Adipocyte (in vitro differentiated cells): ENCODE measurements at regions not wholly inside any gene's neighbourhood (a gene's known extent, or its start where the extent isn't known, plus 50 kb on each side); places are given as distances from the start of the nearest gene placed in this dataset.

ENCODE experiments used
- DNase-seq: peaks from one replicate; pipeline ENCODE4 v3.0.0-alpha.2; 2015; ENCODE audit warnings: low read depth
- H3K27me3 ChIP-seq: replicated peaks from 2 replicates; pipeline ENCODE4 v1.7.0; 2013; ENCODE audit warnings: mild to moderate bottlenecking, low read length, moderate library complexity; ENCODE audit not compliant: control insufficient read depth, insufficient read depth
- H3K36me3 ChIP-seq: 2 replicates; pipeline ENCODE4 v1.7.0; 2013; ENCODE audit warnings: low read length, mild to moderate bottlenecking, moderate library complexity; ENCODE audit not compliant: control insufficient read depth, insufficient read depth, severe bottlenecking
- H3K4me1 ChIP-seq: 2 replicates; pipeline ENCODE4 v1.7.0; 2013; ENCODE audit warnings: mild to moderate bottlenecking, low read length, moderate library complexity; ENCODE audit not compliant: control insufficient read depth, insufficient read depth
- H3K4me3 ChIP-seq: 2 replicates; pipeline ENCODE4 v1.7.0; 2013; ENCODE audit warnings: mild to moderate bottlenecking, low read length, moderate library complexity
- H3K9ac ChIP-seq: 2 replicates; pipeline ENCODE4 v1.7.0; 2013; ENCODE audit warnings: mild to moderate bottlenecking, low read length, moderate library complexity
- H3K9me3 ChIP-seq: 2 replicates; pipeline ENCODE4 v1.7.0; 2013; ENCODE audit warnings: mild to moderate bottlenecking, low read length, moderate library complexity; ENCODE audit not compliant: control insufficient read depth

GRCh38 chr4:1538941-1539772 is 132.9 kb upstream of the NKX1-1 start:
- H3K4me1 ChIP-seq: no peaks in the 10 kb centered on the region
- H3K4me3 ChIP-seq: no peak overlapping the region
- DNase-seq: no peak
- no peaks in the 10 kb centered on the region for H3K36me3 ChIP-seq
- no peaks in the 10 kb centered on the region for H3K9me3 ChIP-seq
- no peak overlapping the region for H3K9ac ChIP-seq
- H3K27me3 ChIP-seq: peaks cover 55% of the 10 kb centered on the region

GRCh38 chr4:1538096-1538410 is 131.8 kb upstream of the NKX1-1 start:
- Histone ChIP-seq H3K36me3 (no peaks in the 10 kb centered on the region), H3K9me3 (no peaks in the 10 kb centered on the region), H3K4me1 (no peaks in the 10 kb centered on the region), H3K4me3 (no peak overlapping the region), H3K27me3 (peaks cover 57% of the 10 kb centered on the region), H3K9ac (no peak overlapping the region)
- no peak for DNase-seq

- peaks cover 57% of the 10 kb centered on the region for H3K27me3 ChIP-seq
- H3K36me3 ChIP-seq: no peaks in the 10 kb centered on the region
- no peak for DNase-seq
- H3K9ac ChIP-seq: no peak overlapping the region
- no peaks in the 10 kb centered on the region for H3K4me1 ChIP-seq
- no peaks in the 10 kb centered on the region for H3K9me3 ChIP-seq
- H3K4me3 ChIP-seq: no peak overlapping the region
Observed at GRCh38 chr4:1537410-1538095, 131.3 kb upstream of the NKX1-1 start.

GRCh38 chr4:1536579-1537409 is 130.6 kb upstream of the NKX1-1 start:
- H3K36me3 ChIP-seq: no peaks in the 10 kb centered on the region
- no peaks in the 10 kb centered on the region for H3K4me1 ChIP-seq
- H3K27me3 ChIP-seq: peaks cover 52% of the 10 kb centered on the region
- no peak for DNase-seq
- no peak overlapping the region for H3K9ac ChIP-seq
- no peak overlapping the region for H3K4me3 ChIP-seq
- no peaks in the 10 kb centered on the region for H3K9me3 ChIP-seq

GRCh38 chr4:1535926-1536578 is 129.8 kb upstream of the NKX1-1 start:
- H3K9me3 ChIP-seq: no peaks in the 10 kb centered on the region
- H3K4me3 ChIP-seq: no peak overlapping the region
- no peaks in the 10 kb centered on the region for H3K4me1 ChIP-seq
- H3K36me3 ChIP-seq: no peaks in the 10 kb centered on the region
- DNase-seq: no peak
- H3K27me3 ChIP-seq: peaks cover 56% of the 10 kb centered on the region
- H3K9ac ChIP-seq: no peak overlapping the region

- DNase-seq: no peak
- no peak overlapping the region for H3K9ac ChIP-seq
- H3K4me3 ChIP-seq: no peak overlapping the region
- no peaks in the 10 kb centered on the region for H3K9me3 ChIP-seq
- H3K36me3 ChIP-seq: no peaks in the 10 kb centered on the region
- peaks cover 50% of the 10 kb centered on the region for H3K27me3 ChIP-seq
- H3K4me1 ChIP-seq: no peaks in the 10 kb centered on the region
Observed at GRCh38 chr4:1534876-1535526, 128.8 kb upstream of the NKX1-1 start.

GRCh38 chr4:1534095-1534872 is 128.0 kb upstream of the NKX1-1 start:
- no peaks in the 10 kb centered on the region for H3K4me1 ChIP-seq
- no peaks in the 10 kb centered on the region for H3K36me3 ChIP-seq
- H3K9ac ChIP-seq: no peak overlapping the region
- H3K4me3 ChIP-seq: no peak overlapping the region
- DNase-seq: no peak
- H3K9me3 ChIP-seq: peaks cover 4% of the 10 kb centered on the region
- H3K27me3 ChIP-seq: peaks cover 56% of the 10 kb centered on the region

GRCh38 chr4:1533501-1534064 is 127.3 kb upstream of the NKX1-1 start:
- no peak overlapping the region for H3K9ac ChIP-seq
- DNase-seq: peak; percentile 13
- H3K9me3 ChIP-seq: peaks cover 6% of the 10 kb centered on the region
- H3K4me3 ChIP-seq: no peak overlapping the region
- H3K27me3 ChIP-seq: peaks cover 54% of the 10 kb centered on the region
- H3K36me3 ChIP-seq: no peaks in the 10 kb centered on the region
- H3K4me1 ChIP-seq: no peaks in the 10 kb centered on the region

- H3K4me3 ChIP-seq: no peak overlapping the region
- H3K9ac ChIP-seq: no peak overlapping the region
- DNase-seq: no peak
- peaks cover 62% of the 10 kb centered on the region for H3K27me3 ChIP-seq
- no peaks in the 10 kb centered on the region for H3K4me1 ChIP-seq
- peaks cover 14% of the 10 kb centered on the region for H3K9me3 ChIP-seq
- no peaks in the 10 kb centered on the region for H3K36me3 ChIP-seq
Observed at GRCh38 chr4:1532549-1533395, 126.5 kb upstream of the NKX1-1 start.
